Activated T-cell treated with anti-CD3 and anti-CD28 coated beads for 24 hours (primary cell): ENCODE measurements at regions not wholly inside any gene's neighbourhood (a gene's known extent, or its start where the extent isn't known, plus 50 kb on each side); places are given as distances from the start of the nearest gene placed in this dataset.

ENCODE experiments used
- DNase-seq: peaks from one replicate; pipeline ENCODE4 v3.0.0-alpha.2; 2020; ENCODE audit warnings: low read depth

GRCh38 chr2:44879269-44880124 is 62.0 kb upstream of the SIX3 start:
- no peak for DNase-seq

- no peak for DNase-seq
Measured at GRCh38 chr2:44880125-44880483, 61.4 kb upstream of the SIX3 start.

DNA sequence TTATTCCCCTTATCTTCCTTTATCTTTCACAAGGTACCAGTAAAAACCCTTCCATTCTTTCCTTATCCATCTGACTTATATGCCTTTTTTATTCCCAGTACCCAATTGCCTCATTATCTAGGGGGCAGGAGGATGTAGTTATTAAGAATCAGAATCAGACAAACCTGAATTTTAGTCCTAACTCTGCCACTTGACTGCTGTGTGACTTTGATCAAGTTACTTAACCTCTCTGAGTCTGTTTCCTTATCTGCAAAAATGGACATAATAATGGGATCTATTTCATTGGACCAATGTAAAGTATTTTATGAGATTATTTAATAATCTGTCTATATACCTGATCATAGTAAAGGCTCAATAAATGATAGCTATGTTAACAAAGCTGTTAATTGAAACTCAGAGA is 59.6 kb upstream of the SIX3 start:
- DNase-seq: no peak

DNA sequence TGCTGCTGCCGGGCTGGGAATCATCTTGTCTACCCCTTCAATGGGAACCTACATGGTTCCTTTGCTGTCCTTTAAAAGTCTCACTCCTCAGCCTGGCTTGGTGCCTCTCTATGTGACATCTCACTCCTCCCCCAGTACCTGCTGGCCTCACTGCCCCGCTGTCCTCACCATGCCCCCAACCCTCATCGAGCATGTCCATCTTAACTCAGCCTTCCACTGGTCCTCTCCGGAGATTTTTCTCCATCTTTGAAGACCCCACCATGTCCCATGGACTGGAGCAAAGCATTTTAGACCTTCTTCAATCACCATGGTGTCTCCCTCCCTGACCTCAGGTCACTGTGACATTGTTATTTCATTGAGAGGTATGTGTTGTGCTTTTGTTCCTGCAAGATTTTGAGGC is 58.1 kb upstream of the SIX3 start:
- no peak for DNase-seq

GRCh38 chr2:44884231-44884630 is 57.3 kb upstream of the SIX3 start:
- DNase-seq: no peak

- DNase-seq: no peak
Measured at GRCh38 chr2:44884677-44885076, 56.8 kb upstream of the SIX3 start.

- DNase-seq: no peak
Measured at GRCh38 chr2:44886414-44886813, 55.1 kb upstream of the SIX3 start.

GRCh38 chr2:44889096-44889495 is 52.4 kb upstream of the SIX3 start:
- no peak for DNase-seq
